ENCODE measurements at regions not wholly inside any gene's neighbourhood (a gene's known extent, or its start where the extent isn't known, plus 50 kb on each side); places are given as distances from the start of the nearest gene placed in this dataset.

- TF ChIP-seq ZNF274 (IDR thresholded peaks at IDR 0.05; ENCODE audit: low read depth, low read length) (no peak), YY1 (IDR thresholded peaks at IDR 0.05; ENCODE audit: insufficient read depth, insufficient read length) (no peak), SUZ12 (IDR thresholded peaks at IDR 0.05; ENCODE audit: extremely low read depth, insufficient read depth, insufficient read length) (no peak)
Observed at GRCh38 chr2:83323038-83323437, 1136.0 kb downstream of the SUCLG1 start.

All from NT2/D1 (cell line).